ENCODE measurements at regions not wholly inside any gene's neighbourhood (a gene's known extent, or its start where the extent isn't known, plus 50 kb on each side); places are given as distances from the start of the nearest gene placed in this dataset.
"Not testable (repeated sequence)": the region's sequence is repeated elsewhere in the genome, so short reads cannot be mapped to it uniquely, and the experiment has no call there.

- ATAC-seq: not testable (repeated sequence)
Measured at GRCh38 chr3:143175940-143176894, 56.6 kb downstream of the CHST2 start.

- peak; percentile 71 for ATAC-seq
Measured at GRCh38 chr3:143177965-143178364, 58.4 kb downstream of the CHST2 start.

- ATAC-seq: not testable (repeated sequence)
Measured at GRCh38 chr3:143178775-143179548, 59.4 kb downstream of the CHST2 start.

GRCh38 chr3:143179603-143180002 is 60.0 kb downstream of the CHST2 start:
- TF ChIP-seq OSR1 (CRISPR knock-in tag; IDR thresholded peaks at IDR 0.05) (no peak), TOX (CRISPR knock-in tag; IDR thresholded peaks at IDR 0.05; ENCODE audit: borderline replicate concordance) (no peak), TCF4 (CRISPR knock-in tag; IDR thresholded peaks at IDR 0.05; ENCODE audit: borderline replicate concordance) (no peak), ZFP30 (CRISPR knock-in tag; IDR thresholded peaks at IDR 0.05) (no peak), ZFP3 (CRISPR knock-in tag; IDR thresholded peaks at IDR 0.05) (no peak), POU6F1 (CRISPR knock-in tag; IDR thresholded peaks at IDR 0.05; ENCODE audit: borderline replicate concordance, low read depth) (no peak), TSHZ2 (CRISPR knock-in tag; IDR thresholded peaks at IDR 0.05) (no peak), ZC3H10 (CRISPR knock-in tag; IDR thresholded peaks at IDR 0.05) (no peak), CSDC2 (CRISPR knock-in tag; IDR thresholded peaks at IDR 0.05) (no peak), ZNF70 (CRISPR knock-in tag; IDR thresholded peaks at IDR 0.05) (no peak), ARNTL (CRISPR knock-in tag; IDR thresholded peaks at IDR 0.05; ENCODE audit: borderline replicate concordance, low read depth) (no peak), ISL1 (CRISPR knock-in tag; IDR thresholded peaks at IDR 0.05) (no peak), ZNF565 (CRISPR knock-in tag; conservative IDR thresholded peaks at IDR 0.05; ENCODE audit: low read depth) (no peak), CSRNP3 (CRISPR knock-in tag; IDR thresholded peaks at IDR 0.05) (no peak), CREB5 (CRISPR knock-in tag; IDR thresholded peaks at IDR 0.05; ENCODE audit: low read depth) (no peak)
- ATAC-seq: no peak

- not testable (repeated sequence) for ATAC-seq
Measured at GRCh38 chr3:143180860-143181259, 61.3 kb downstream of the CHST2 start.

- not testable (repeated sequence) for ATAC-seq
Measured at GRCh38 chr3:143181977-143182376, 62.4 kb downstream of the CHST2 start.

Data from SK-N-SH treated with all-trans-retinoic acid at 6 μM for 48 hours (cell line).